ENCODE measurements at regions not wholly inside any gene's neighbourhood (a gene's known extent, or its start where the extent isn't known, plus 50 kb on each side); places are given as distances from the start of the nearest gene placed in this dataset.

DNA sequence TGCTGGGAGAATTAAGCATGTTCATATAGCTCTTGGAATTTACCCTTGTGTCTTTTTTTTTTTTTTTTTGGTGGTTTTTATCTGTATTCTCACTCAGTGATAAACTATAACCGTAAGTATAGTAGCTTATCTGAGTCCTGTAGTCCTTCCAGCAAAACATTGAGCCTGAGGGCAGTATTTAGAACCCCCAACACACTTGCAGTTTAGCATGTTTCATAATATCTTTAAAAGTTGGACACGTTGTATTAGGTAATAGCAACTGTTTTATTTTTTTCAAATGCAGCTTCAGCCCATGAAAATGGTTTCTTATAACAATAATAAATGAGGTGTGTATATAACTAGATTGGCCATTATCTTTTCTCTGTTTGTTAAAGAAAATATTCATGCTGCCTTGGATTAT lies 603.5 kb upstream of the HS6ST1 start:
- TF ChIP-seq, protein P1, sequence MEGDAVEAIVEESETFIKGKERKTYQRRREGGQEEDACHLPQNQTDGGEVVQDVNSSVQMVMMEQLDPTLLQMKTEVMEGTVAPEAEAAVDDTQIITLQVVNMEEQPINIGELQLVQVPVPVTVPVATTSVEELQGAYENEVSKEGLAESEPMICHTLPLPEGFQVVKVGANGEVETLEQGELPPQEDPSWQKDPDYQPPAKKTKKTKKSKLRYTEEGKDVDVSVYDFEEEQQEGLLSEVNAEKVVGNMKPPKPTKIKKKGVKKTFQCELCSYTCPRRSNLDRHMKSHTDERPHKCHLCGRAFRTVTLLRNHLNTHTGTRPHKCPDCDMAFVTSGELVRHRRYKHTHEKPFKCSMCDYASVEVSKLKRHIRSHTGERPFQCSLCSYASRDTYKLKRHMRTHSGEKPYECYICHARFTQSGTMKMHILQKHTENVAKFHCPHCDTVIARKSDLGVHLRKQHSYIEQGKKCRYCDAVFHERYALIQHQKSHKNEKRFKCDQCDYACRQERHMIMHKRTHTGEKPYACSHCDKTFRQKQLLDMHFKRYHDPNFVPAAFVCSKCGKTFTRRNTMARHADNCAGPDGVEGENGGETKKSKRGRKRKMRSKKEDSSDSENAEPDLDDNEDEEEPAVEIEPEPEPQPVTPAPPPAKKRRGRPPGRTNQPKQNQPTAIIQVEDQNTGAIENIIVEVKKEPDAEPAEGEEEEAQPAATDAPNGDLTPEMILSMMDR (IDR thresholded peaks at IDR 0.05): no peak
- TF ChIP-seq POLR2AphosphoS5 (IDR thresholded peaks at IDR 0.05) (no peak), POLR2A (IDR thresholded peaks at IDR 0.05) (no peak), EP300 (IDR thresholded peaks at IDR 0.05) (no peak)

All from gastroesophageal sphincter (tissue), 3 donors.